Endodermal cell (in vitro differentiated cells): ENCODE measurements at regions not wholly inside any gene's neighbourhood (a gene's known extent, or its start where the extent isn't known, plus 50 kb on each side); places are given as distances from the start of the nearest gene placed in this dataset.

ENCODE experiments used
- DNase-seq: peaks from one replicate; pipeline ENCODE4 v3.0.0-alpha.2; 2017
- H3K27ac ChIP-seq: 2 replicates; pipeline ENCODE4 v1.5.1; 2013; ENCODE audit warnings: mild to moderate bottlenecking, low read depth, low read length, moderate library complexity
- H3K27me3 ChIP-seq: 2 replicates; pipeline ENCODE4 v1.6.1; 2013; ENCODE audit warnings: mild to moderate bottlenecking, low read length, moderate library complexity; ENCODE audit not compliant: insufficient read depth, control insufficient read depth, poor library complexity, severe bottlenecking
- H3K36me3 ChIP-seq: 2 replicates; pipeline ENCODE4 v1.7.0; 2013; ENCODE audit warnings: mild to moderate bottlenecking, low read length, moderate library complexity; ENCODE audit not compliant: control insufficient read depth, insufficient read depth
- H3K4me1 ChIP-seq: one replicate; pipeline ENCODE4 v1.7.0; 2013; ENCODE audit warnings: low read length; ENCODE audit not compliant: control insufficient read depth, insufficient read depth
- H3K4me3 ChIP-seq: 2 replicates; pipeline ENCODE4 v1.5.1; 2013; ENCODE audit warnings: mild to moderate bottlenecking, low read length, moderate library complexity
- H3K9ac ChIP-seq: 2 replicates; pipeline ENCODE4 v1.6.1; 2013; ENCODE audit warnings: mild to moderate bottlenecking, low read length, moderate library complexity; ENCODE audit not compliant: poor library complexity, severe bottlenecking; ENCODE audit errors: extremely low read depth
- H3K9me3 ChIP-seq: 2 replicates; pipeline ENCODE4 v1.6.1; 2013; ENCODE audit warnings: mild to moderate bottlenecking, low read length, moderate library complexity; ENCODE audit not compliant: control insufficient read depth
- H3K27ac Mint-ChIP-seq: 2 replicates; pipeline ENCODE4 v1.8.0; 2020; ENCODE audit warnings: mixed read lengths
- H3K27me3 Mint-ChIP-seq: 2 replicates; pipeline ENCODE4 v1.8.0; 2021; ENCODE audit warnings: mild to moderate bottlenecking, mixed read lengths; ENCODE audit not compliant: insufficient read depth
- H3K36me3 Mint-ChIP-seq: 2 replicates; pipeline ENCODE4 v1.8.0; 2020; ENCODE audit warnings: low read depth, mixed read lengths
- H3K4me1 Mint-ChIP-seq: 2 replicates; pipeline ENCODE4 v1.8.0; 2020; ENCODE audit warnings: mixed read lengths
- H3K4me3 Mint-ChIP-seq: 2 replicates; pipeline ENCODE4 v1.8.0; 2020; ENCODE audit warnings: mild to moderate bottlenecking, moderate library complexity, mixed read lengths
- H3K9me3 Mint-ChIP-seq: 2 replicates; pipeline ENCODE4 v1.8.0; 2020; ENCODE audit warnings: mild to moderate bottlenecking, mixed read lengths
- CTCF ChIP-seq: fragments of 200-600 bp; sonication (generic); conservative IDR thresholded peaks from 2 replicates; pipeline ENCODE4 v1.5.0; 2021; ENCODE audit warnings: antibody characterized with exemption, mild to moderate bottlenecking
- WGBS, 2 experiments: methylation state at CpG; one replicate each; pipeline versions ENCODE4 v1.1.5 to v1.1.7; 2013; ENCODE audit warnings: missing lambda C conversion rate in 2 of 2, mixed read lengths in 1 of 2; ENCODE audit not compliant: insufficient coverage in 1 of 2, insufficient read length in 1 of 2; 5-methylcytosine and 5-hydroxymethylcytosine counted together

GRCh38 chr2:5955921-5956320 is 263.7 kb downstream of the SOX11 start:
- no peak for DNase-seq
- Mint-ChIP-seq H3K27ac (no peak overlapping the region), H3K4me1 (no peaks in the 10 kb centered on the region), H3K36me3 (no peaks in the 10 kb centered on the region), H3K27me3 (no peaks in the 10 kb centered on the region), H3K4me3 (no peak overlapping the region), H3K9me3 (no peaks in the 10 kb centered on the region)
- Histone ChIP-seq H3K4me1 (no peaks in the 10 kb centered on the region), H3K36me3 (no peaks in the 10 kb centered on the region), H3K27me3 (no peaks in the 10 kb centered on the region), H3K4me3 (no peak overlapping the region), H3K27ac (no peak overlapping the region), H3K9ac (no peak overlapping the region), H3K9me3 (no peaks in the 10 kb centered on the region)
- TF ChIP-seq CTCF, result no peak

DNA sequence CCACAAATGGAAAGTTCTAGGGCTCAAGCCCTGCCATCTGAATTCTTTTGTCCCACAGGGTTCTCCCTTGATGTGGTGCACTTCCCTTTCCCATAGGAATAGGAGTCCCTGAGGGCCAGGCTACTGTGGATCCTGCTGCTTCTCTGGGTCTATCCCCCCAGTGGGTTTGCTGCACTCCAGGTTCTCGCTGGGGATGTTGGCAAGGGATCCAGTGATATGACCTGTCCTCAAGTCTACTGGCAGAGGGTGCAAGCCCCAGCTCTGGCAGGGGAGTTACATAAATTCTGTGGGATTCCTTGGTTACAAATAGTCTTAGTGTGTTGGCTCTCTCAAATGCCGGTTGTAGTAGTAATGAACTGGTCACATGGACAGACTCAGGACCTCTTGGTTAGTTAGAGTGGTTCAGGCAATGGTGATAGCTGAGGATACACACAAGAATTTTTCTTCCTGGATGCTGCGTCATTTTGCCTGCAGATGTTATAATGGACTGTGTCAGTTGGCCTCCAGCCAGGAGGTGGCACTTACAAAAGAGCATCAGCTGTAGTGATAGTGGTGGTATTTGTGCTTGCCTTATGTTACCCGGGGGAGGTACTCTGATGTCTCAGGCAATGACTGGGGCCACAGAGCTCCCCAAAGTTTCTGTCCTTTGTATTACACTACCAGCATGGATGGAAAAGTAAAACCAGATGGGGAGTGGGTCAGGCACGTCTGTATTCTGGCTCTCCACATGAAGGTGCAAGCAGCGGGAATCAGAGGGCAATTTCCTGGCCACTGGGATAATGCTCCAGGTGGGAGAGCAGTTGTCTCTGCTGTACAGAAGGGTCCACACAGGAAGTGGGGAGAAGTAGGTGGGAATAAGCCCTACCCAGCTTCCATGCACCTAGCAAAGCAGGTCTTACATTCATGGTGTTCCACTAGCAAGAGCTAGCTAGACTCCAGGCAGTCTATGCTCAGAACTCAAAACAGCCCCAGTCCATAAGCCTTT is 267.9 kb downstream of the SOX11 start:
- Histone ChIP-seq H3K27me3 (no peaks in the 10 kb centered on the region), H3K27ac (no peak overlapping the region), H3K36me3 (no peaks in the 10 kb centered on the region), H3K9me3 (no peaks in the 10 kb centered on the region), H3K4me3 (no peak overlapping the region), H3K4me1 (no peaks in the 10 kb centered on the region), H3K9ac (no peak overlapping the region)
- 92 to 95% methylated on average over 2 to 6 of the region's 6 CpGs for WGBS, 2 experiments
- Mint-ChIP-seq H3K27ac (no peak overlapping the region), H3K36me3 (no peaks in the 10 kb centered on the region), H3K4me1 (no peaks in the 10 kb centered on the region), H3K9me3 (no peaks in the 10 kb centered on the region), H3K27me3 (no peaks in the 10 kb centered on the region), H3K4me3 (no peak overlapping the region)
- TF ChIP-seq CTCF, result no peak
- no peak for DNase-seq

DNA sequence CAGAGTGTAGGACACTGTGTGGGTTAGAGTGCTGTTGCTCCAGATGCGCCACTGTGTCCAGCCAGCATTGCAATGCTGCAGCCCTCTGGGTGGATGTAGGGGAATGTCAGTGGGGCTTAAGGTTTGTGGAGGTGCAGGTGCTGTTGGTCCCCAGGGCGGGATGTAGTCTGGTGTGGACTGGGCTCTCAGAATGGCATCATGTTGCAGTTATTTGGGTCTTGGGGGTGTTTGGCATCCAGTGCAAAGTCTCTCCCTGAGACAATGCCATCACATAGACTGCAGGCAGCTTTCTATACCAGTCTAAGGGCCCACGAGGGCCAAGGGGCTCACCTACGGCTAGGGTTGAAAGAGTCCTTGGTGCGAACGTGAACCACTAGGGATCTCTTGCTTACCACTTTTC is 275.3 kb downstream of the SOX11 start:
- H3K9me3 Mint-ChIP-seq, result no peaks in the 10 kb centered on the region
- H3K4me3 ChIP-seq, result no peak overlapping the region
- 92 to 94% methylated on average over 2 to 6 of the region's 6 CpGs for WGBS, 2 experiments

More for the DNA sequence above, 275.3 kb downstream of the SOX11 start:
- H3K36me3 Mint-ChIP-seq, result no peaks in the 10 kb centered on the region
- TF ChIP-seq CTCF, result no peak
- Histone ChIP-seq H3K27me3 (no peaks in the 10 kb centered on the region), H3K9ac (no peak overlapping the region), H3K4me1 (no peaks in the 10 kb centered on the region), H3K36me3 (no peaks in the 10 kb centered on the region), H3K27ac (no peak overlapping the region), H3K9me3 (no peaks in the 10 kb centered on the region)
- H3K4me3 Mint-ChIP-seq, result no peak overlapping the region
- no peaks in the 10 kb centered on the region for H3K4me1 Mint-ChIP-seq
- no peak overlapping the region for H3K27ac Mint-ChIP-seq
- DNase-seq, result no peak
- no peaks in the 10 kb centered on the region for H3K27me3 Mint-ChIP-seq
